A673 (cell line): ENCODE measurements at regions not wholly inside any gene's neighbourhood (a gene's known extent, or its start where the extent isn't known, plus 50 kb on each side); places are given as distances from the start of the nearest gene placed in this dataset.

Experiments
- BruUV-seq: library from RNA; stranded (reverse); fragments of 400-500 nt; replicated peaks from 2 replicates; lab custom pipeline; 2021; lab: Mats Ljungman, UMichigan
- CTCF ChIA-PET: fragments of 300-600 bp; sonication (Branson Sonifier 250); formaldehyde crosslinking; loops from one replicate; lab custom pipeline; 2022; ENCODE audit warnings: antibody characterized with exemption; lab: Charles Lee
- POLR2A ChIA-PET: fragments of 300-600 bp; sonication (Branson Sonifier 250); formaldehyde crosslinking; loops from one replicate; lab custom pipeline; 2022; ENCODE audit warnings: antibody characterized with exemption; ENCODE audit not compliant: low non-redundant PET; lab: Charles Lee
- DNase-seq: peaks from one replicate; pipeline ENCODE4 v3.0.0-alpha.2; 2015; ENCODE audit warnings: low spot score
- H3K27ac ChIP-seq: fragments of 200-600 bp; sonication (generic); 2 replicates; pipeline ENCODE4 v1.5.1; 2016; ENCODE audit warnings: mixed run types, low read depth, mild to moderate bottlenecking, mixed read lengths, antibody characterized with exemption, low read length; ENCODE audit not compliant: poor library complexity, severe bottlenecking
- H3K27me3 ChIP-seq: fragments of 200-600 bp; sonication (generic); replicated peaks from 2 replicates; pipeline ENCODE4 v1.6.1; 2017; ENCODE audit warnings: mixed run types, low read depth, mild to moderate bottlenecking, mixed read lengths, antibody characterized with exemption, low read length; ENCODE audit not compliant: insufficient read depth, poor library complexity
- H3K36me3 ChIP-seq: fragments of 200-600 bp; sonication (generic); 2 replicates; pipeline ENCODE4 v1.6.1; 2016; ENCODE audit warnings: mixed run types, mild to moderate bottlenecking, mixed read lengths, antibody characterized with exemption, low read length; ENCODE audit not compliant: insufficient read depth, poor library complexity, severe bottlenecking
- H3K4me1 ChIP-seq: fragments of 200-600 bp; sonication (generic); 2 replicates; pipeline ENCODE4 v1.6.1; 2017; ENCODE audit warnings: mixed run types, mild to moderate bottlenecking, mixed read lengths, antibody characterized with exemption, low read length; ENCODE audit not compliant: insufficient read depth, poor library complexity, severe bottlenecking
- H3K4me3 ChIP-seq: fragments of 200-600 bp; sonication (generic); 2 replicates; pipeline ENCODE4 v1.5.1; 2016; ENCODE audit warnings: low read depth, mixed run types, mild to moderate bottlenecking, mixed read lengths, low read length; ENCODE audit not compliant: poor library complexity, severe bottlenecking
- H3K9me3 ChIP-seq: fragments of 200-600 bp; sonication (generic); 2 replicates; pipeline ENCODE4 v1.6.1; 2016; ENCODE audit warnings: mixed run types, low read depth, mild to moderate bottlenecking, mixed read lengths, antibody characterized with exemption, low read length; ENCODE audit not compliant: poor library complexity, severe bottlenecking
- CTCF ChIP-seq: fragments of 300-800, 200-600 bp; sonication (generic); conservative IDR thresholded peaks from 2 replicates; pipeline ENCODE4 v1.5.1; 2017; ENCODE audit warnings: low read depth, mild to moderate bottlenecking, antibody characterized with exemption, low read length, moderate library complexity, mixed read lengths
- EZH2 ChIP-seq: fragments of 200-600 bp; sonication (generic); IDR thresholded peaks from 2 replicates; pipeline ENCODE4 v1.6.1; 2017; ENCODE audit warnings: borderline replicate concordance, low read depth, mild to moderate bottlenecking, mixed read lengths, antibody characterized with exemption, low read length; ENCODE audit not compliant: poor library complexity, severe bottlenecking
- intact Hi-C: fragments of 100-400 bp; cut with micrococcal nuclease; formaldehyde crosslinking; loops from one replicate; pipeline ENCODE4 v1.10.0; 2022; ENCODE audit not compliant: unreplicated experiment

- no peak for TF ChIP-seq EZH2
- no peak for TF ChIP-seq CTCF
- Histone ChIP-seq H3K4me1 (no peaks in the 10 kb centered on the region), H3K36me3 (no peaks in the 10 kb centered on the region), H3K27ac (no peak overlapping the region), H3K9me3 (no peaks in the 10 kb centered on the region), H3K27me3 (no peaks in the 10 kb centered on the region), H3K4me3 (no peak overlapping the region)
- peak; percentile 46 for DNase-seq
- no TSS peak for BruUV-seq
- intact Hi-C loops, result no loop called here
- ChIA-PET POLR2A (no interaction called here), CTCF (no interaction called here)
Observed at GRCh38 chr7:46576950-46577349, 655.9 kb upstream of the IGFBP3 start.

GRCh38 chr7:46572691-46573090 is 651.6 kb upstream of the IGFBP3 start:
- H3K27me3 ChIP-seq, result no peaks in the 10 kb centered on the region
- no peak overlapping the region for H3K27ac ChIP-seq
- no peaks in the 10 kb centered on the region for H3K36me3 ChIP-seq
- no TSS peak for BruUV-seq
- POLR2A ChIA-PET, result no interaction called here
- no peak overlapping the region for H3K4me3 ChIP-seq
- DNase-seq, result no peak
- CTCF ChIA-PET, result no interaction called here
- no peaks in the 10 kb centered on the region for H3K9me3 ChIP-seq
- TF ChIP-seq EZH2 (no peak), CTCF (no peak)
- intact Hi-C loops, result no loop called here
- no peaks in the 10 kb centered on the region for H3K4me1 ChIP-seq

- ChIA-PET CTCF (no interaction called here), POLR2A (no interaction called here)
- intact Hi-C loops, result no loop called here
- Histone ChIP-seq H3K4me3 (no peak overlapping the region), H3K9me3 (no peaks in the 10 kb centered on the region), H3K27ac (no peak overlapping the region), H3K27me3 (no peaks in the 10 kb centered on the region), H3K4me1 (no peaks in the 10 kb centered on the region), H3K36me3 (no peaks in the 10 kb centered on the region)
- TF ChIP-seq CTCF, result no peak
- no peak for DNase-seq
- BruUV-seq, result no TSS peak
Observed at GRCh38 chr7:46571996-46572395, 650.9 kb upstream of the IGFBP3 start.
